GM12874 (cell line): ENCODE measurements at regions not wholly inside any gene's neighbourhood (a gene's known extent, or its start where the extent isn't known, plus 50 kb on each side); places are given as distances from the start of the nearest gene placed in this dataset.
A peak's percentile ranks its signal among the peaks of the same experiment; 100 is the strongest.

ENCODE experiments used
- TF ChIP-seq, protein P1 (sequence below): IDR thresholded peaks from 2 replicates; pipeline ENCODE4 v1.5.1; 2011; ENCODE audit warnings: low read depth, mild to moderate bottlenecking, control low read depth, low read length, moderate library complexity; ENCODE audit not compliant: insufficient read depth

DNA sequence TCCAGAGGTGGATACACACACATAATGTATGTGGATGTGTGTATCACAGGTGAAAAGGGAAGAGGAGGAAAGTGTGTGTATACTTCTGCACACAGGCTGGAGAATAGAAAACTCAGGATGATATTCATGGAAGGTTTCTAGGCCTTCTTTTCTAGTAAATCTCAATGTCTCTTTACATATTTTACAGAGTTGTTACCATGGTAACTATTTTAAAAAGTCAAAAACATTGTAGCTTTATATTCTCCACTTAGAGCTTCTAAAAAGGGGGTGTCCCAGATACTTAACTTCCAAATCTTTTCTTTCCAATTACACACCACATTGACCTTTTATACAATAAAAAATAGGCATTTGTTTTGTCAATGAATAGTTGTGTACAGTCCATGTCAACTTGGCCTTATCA, 604.8 kb upstream of the LCORL start:
- TF ChIP-seq, protein P1, sequence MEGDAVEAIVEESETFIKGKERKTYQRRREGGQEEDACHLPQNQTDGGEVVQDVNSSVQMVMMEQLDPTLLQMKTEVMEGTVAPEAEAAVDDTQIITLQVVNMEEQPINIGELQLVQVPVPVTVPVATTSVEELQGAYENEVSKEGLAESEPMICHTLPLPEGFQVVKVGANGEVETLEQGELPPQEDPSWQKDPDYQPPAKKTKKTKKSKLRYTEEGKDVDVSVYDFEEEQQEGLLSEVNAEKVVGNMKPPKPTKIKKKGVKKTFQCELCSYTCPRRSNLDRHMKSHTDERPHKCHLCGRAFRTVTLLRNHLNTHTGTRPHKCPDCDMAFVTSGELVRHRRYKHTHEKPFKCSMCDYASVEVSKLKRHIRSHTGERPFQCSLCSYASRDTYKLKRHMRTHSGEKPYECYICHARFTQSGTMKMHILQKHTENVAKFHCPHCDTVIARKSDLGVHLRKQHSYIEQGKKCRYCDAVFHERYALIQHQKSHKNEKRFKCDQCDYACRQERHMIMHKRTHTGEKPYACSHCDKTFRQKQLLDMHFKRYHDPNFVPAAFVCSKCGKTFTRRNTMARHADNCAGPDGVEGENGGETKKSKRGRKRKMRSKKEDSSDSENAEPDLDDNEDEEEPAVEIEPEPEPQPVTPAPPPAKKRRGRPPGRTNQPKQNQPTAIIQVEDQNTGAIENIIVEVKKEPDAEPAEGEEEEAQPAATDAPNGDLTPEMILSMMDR, result no peak

DNA sequence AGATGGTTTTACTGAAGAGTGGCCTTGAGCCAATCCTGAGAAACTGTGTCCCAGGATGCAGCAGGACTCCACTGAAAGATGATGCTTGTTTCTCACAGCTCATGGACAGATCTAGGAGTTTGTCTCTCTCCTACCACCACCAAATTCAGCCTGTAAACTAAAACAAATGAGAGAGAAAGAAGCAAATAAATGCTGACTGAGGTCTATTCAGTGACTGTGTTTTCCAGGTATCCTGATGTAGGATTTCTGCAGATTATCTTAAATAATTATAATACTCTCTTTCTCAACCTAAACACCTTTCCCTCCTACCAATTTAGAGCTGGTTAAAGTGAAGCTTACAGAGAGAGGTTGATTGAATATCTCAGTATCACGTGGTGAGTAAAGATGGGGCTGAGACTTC, 599.6 kb upstream of the LCORL start:
- TF ChIP-seq, protein P1, result no peak

- TF ChIP-seq, protein P1, result no peak
These were observed 595.2 kb upstream of the LCORL start for GRCh38 chr4:18616720-18617119.

DNA sequence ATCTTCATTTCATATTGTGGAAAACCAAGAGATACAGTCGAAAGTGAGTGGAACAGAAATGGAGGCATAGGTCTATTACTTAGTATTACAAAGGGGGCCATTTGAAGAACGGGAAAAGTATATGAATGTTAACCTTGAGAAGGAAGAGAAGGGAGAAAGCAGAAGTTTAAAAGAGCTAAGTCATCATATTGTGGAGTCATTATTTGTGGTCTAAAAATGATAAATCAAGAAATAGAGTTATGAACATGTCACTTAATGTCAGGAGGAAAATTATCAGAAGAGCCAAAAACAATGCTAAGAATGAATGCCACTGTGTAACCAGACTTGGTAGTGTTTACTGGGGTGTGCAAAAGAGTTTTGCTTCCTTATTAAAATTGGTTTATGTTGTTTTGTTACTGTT, 589.5 kb upstream of the LCORL start:
- TF ChIP-seq, protein P1, result no peak

DNA sequence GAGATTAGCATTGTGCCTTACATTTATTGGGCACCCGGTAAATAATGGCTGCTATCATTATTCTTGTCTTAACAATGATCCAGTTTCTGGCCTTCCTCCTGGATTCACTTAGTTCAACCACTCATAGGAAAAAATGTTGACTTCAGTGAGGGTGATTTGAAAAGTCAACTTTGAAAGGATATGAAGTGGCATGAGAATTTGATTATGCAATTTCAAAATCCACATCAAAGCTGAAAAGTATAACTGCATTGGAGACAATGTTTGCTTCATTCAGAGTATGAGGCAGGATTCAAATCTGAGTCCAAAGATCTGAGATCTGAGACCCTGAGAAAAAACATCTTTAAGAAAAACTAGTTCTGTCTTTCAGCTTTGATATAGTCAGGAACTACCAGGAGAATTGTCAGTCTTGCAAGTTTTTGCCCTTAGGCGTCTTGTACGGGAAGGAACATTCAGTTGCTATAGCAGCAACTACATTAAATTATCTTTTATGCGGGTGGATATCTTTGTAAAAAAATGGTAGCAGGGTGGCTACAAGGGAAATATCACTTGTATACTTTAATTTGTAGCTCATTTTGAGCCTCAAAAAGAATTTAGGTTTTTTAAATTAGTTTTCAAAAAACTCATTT, 587.5 kb upstream of the LCORL start:
- TF ChIP-seq, protein P1, result no peak

GRCh38 chr4:18593297-18594002, 571.9 kb upstream of the LCORL start:
- TF ChIP-seq, protein P1, result peak; percentile 69

GRCh38 chr4:18582841-18583240, 561.3 kb upstream of the LCORL start:
- TF ChIP-seq, protein P1, result no peak
